HEK293 (cell line): ENCODE measurements at regions not wholly inside any gene's neighbourhood (a gene's known extent, or its start where the extent isn't known, plus 50 kb on each side); places are given as distances from the start of the nearest gene placed in this dataset.

Experiments used
- CTCF ChIA-PET: fragments of 350-600 bp; formaldehyde crosslinking; extraction: SDS; loops from one replicate; lab custom pipeline; 2021; ENCODE audit warnings: antibody characterized with exemption; lab: Yijun Ruan, JAX
- POLR2A ChIA-PET: fragments of 300-600 bp; formaldehyde crosslinking; extraction: SDS; loops from one replicate; lab custom pipeline; 2020; ENCODE audit warnings: antibody characterized with exemption, inconsistent platforms; lab: Yijun Ruan, JAX
- H3K27ac ChIP-seq: fragments of 200-500 bp; sonication (Bioruptor generic); 2 replicates; pipeline ENCODE4 v1.5.1; 2014; ENCODE audit warnings: low read depth, low read length, control low read depth, inconsistent platforms; ENCODE audit errors: extremely low read depth
- H3K36me3 ChIP-seq, 2 experiments: fragments of 200-500 bp in 1 of 2; sonication (Bioruptor generic) in 1 of 2; 1 replicate in 1 of 2; 2 replicates in 1 of 2; pipeline ENCODE4 v1.5.1; 2014 to 2017; ENCODE audit warnings: inconsistent platforms in 2 of 2, low read length in 2 of 2; ENCODE audit not compliant: control insufficient read depth in 2 of 2, insufficient read depth in 1 of 2
- H3K4me1 ChIP-seq: fragments of 200-500 bp; sonication (Bioruptor generic); 2 replicates; pipeline ENCODE4 v1.5.1; 2014; ENCODE audit warnings: mild to moderate bottlenecking, low read length, inconsistent platforms; ENCODE audit not compliant: control insufficient read depth, insufficient read depth
- H3K4me3 ChIP-seq: 2 replicates; pipeline ENCODE4 v1.5.1; 2011; ENCODE audit warnings: low read depth, mild to moderate bottlenecking, control low read depth, low read length, moderate library complexity
- H3K9me3 ChIP-seq: fragments of 200-500 bp; sonication (Bioruptor generic); 2 replicates; pipeline ENCODE4 v1.5.1; 2014; ENCODE audit warnings: low read depth, low read length, inconsistent platforms; ENCODE audit not compliant: control insufficient read depth, insufficient read depth
- EGR2 ChIP-seq: fragments of 450-650 bp; formaldehyde crosslinking; IDR thresholded peaks from 2 replicates; pipeline ENCODE4 v1.5.1; 2016; ENCODE audit warnings: low read depth, missing biosample characterization, missing genetic modification characterization
- GLI4 ChIP-seq: fragments of 450-650 bp; formaldehyde crosslinking; IDR thresholded peaks from 2 replicates; pipeline ENCODE4 v1.5.1; 2016; ENCODE audit warnings: missing biosample characterization, missing genetic modification characterization
- GLIS1 ChIP-seq: fragments of 450-650 bp; formaldehyde crosslinking; IDR thresholded peaks from 2 replicates; pipeline ENCODE4 v1.5.1; 2016; ENCODE audit warnings: missing biosample characterization, missing genetic modification characterization
- HOXD13 ChIP-seq: sonication (generic); formaldehyde crosslinking; IDR thresholded peaks from 2 replicates; pipeline ENCODE4 v1.8.0; 2022; ENCODE audit warnings: missing genetic modification reagents, borderline replicate concordance
- SCRT1 ChIP-seq: fragments of 450-650 bp; formaldehyde crosslinking; IDR thresholded peaks from 2 replicates; pipeline ENCODE4 v1.5.1; 2016; ENCODE audit warnings: missing biosample characterization, missing genetic modification characterization, borderline replicate concordance
- SCRT2 ChIP-seq: fragments of 450-650 bp; formaldehyde crosslinking; IDR thresholded peaks from 2 replicates; pipeline ENCODE4 v1.5.1; 2016; ENCODE audit warnings: missing biosample characterization, missing genetic modification characterization
- SETDB1 ChIP-seq: IDR thresholded peaks from one replicate; pipeline ENCODE4 v1.6.1; 2017; ENCODE audit warnings: mild to moderate bottlenecking, low read length, moderate library complexity, mixed read lengths; ENCODE audit not compliant: insufficient read length
- SP2 ChIP-seq: fragments of 450-650 bp; formaldehyde crosslinking; IDR thresholded peaks from 2 replicates; pipeline ENCODE4 v1.5.1; 2016; ENCODE audit warnings: missing biosample characterization, missing genetic modification characterization
- YY2 ChIP-seq: fragments of 450-650 bp; formaldehyde crosslinking; IDR thresholded peaks from 2 replicates; pipeline ENCODE4 v1.5.1; 2016; ENCODE audit warnings: missing biosample characterization, missing genetic modification characterization
- ZFP69B ChIP-seq: fragments of 450-650 bp; formaldehyde crosslinking; IDR thresholded peaks from 2 replicates; pipeline ENCODE4 v1.5.1; 2016; ENCODE audit warnings: missing biosample characterization, missing genetic modification characterization
- ZNF121 ChIP-seq: fragments of 450-650 bp; formaldehyde crosslinking; IDR thresholded peaks from 2 replicates; pipeline ENCODE4 v1.5.1; 2016; ENCODE audit warnings: missing biosample characterization, missing genetic modification characterization
- ZNF157 ChIP-seq: fragments of 450-650 bp; formaldehyde crosslinking; IDR thresholded peaks from 2 replicates; pipeline ENCODE4 v1.5.1; 2016; ENCODE audit warnings: missing biosample characterization, missing genetic modification characterization
- ZNF24 ChIP-seq: fragments of 450-650 bp; formaldehyde crosslinking; IDR thresholded peaks from 2 replicates; pipeline ENCODE4 v1.5.1; 2016; ENCODE audit warnings: missing biosample characterization, missing genetic modification characterization
- ZNF248 ChIP-seq: fragments of 450-650 bp; formaldehyde crosslinking; IDR thresholded peaks from 2 replicates; pipeline ENCODE4 v1.5.1; 2017; ENCODE audit warnings: missing biosample characterization, missing genetic modification characterization
- ZNF292 ChIP-seq: fragments of 450-650 bp; formaldehyde crosslinking; IDR thresholded peaks from 2 replicates; pipeline ENCODE4 v1.5.1; 2016; ENCODE audit warnings: low read depth, missing biosample characterization, missing genetic modification characterization, borderline replicate concordance
- ZNF404 ChIP-seq: fragments of 450-650 bp; formaldehyde crosslinking; IDR thresholded peaks from 2 replicates; pipeline ENCODE4 v1.5.1; 2017; ENCODE audit warnings: missing biosample characterization, missing genetic modification characterization
- ZNF433 ChIP-seq: fragments of 450-650 bp; formaldehyde crosslinking; IDR thresholded peaks from 2 replicates; pipeline ENCODE4 v1.5.1; 2016; ENCODE audit warnings: missing biosample characterization, missing genetic modification characterization, low read depth
- ZNF558 ChIP-seq: fragments of 450-650 bp; formaldehyde crosslinking; IDR thresholded peaks from 2 replicates; pipeline ENCODE4 v1.5.1; 2016; ENCODE audit warnings: missing biosample characterization, missing genetic modification characterization
- ZNF596 ChIP-seq: fragments of 450-650 bp; IDR thresholded peaks from 2 replicates; pipeline ENCODE4 v1.5.0; 2018; ENCODE audit warnings: missing biosample characterization, mild to moderate bottlenecking, missing genetic modification characterization, moderate library complexity
- ZNF621 ChIP-seq: fragments of 450-650 bp; formaldehyde crosslinking; IDR thresholded peaks from 2 replicates; pipeline ENCODE4 v1.5.1; 2017; ENCODE audit warnings: missing biosample characterization, missing genetic modification characterization
- ZNF670 ChIP-seq: fragments of 450-650 bp; formaldehyde crosslinking; IDR thresholded peaks from 2 replicates; pipeline ENCODE4 v1.5.1; 2016; ENCODE audit warnings: missing biosample characterization, missing genetic modification characterization, low read depth
- ZNF785 ChIP-seq: fragments of 450-650 bp; formaldehyde crosslinking; IDR thresholded peaks from 2 replicates; pipeline ENCODE4 v1.5.1; 2016; ENCODE audit warnings: missing biosample characterization, missing genetic modification characterization
- TF ChIP-seq, protein P1 (sequence below): fragments of 450-650 bp; formaldehyde crosslinking; conservative IDR thresholded peaks from 2 replicates; pipeline ENCODE4 v1.5.1; 2016; ENCODE audit warnings: low read depth, missing biosample characterization, missing genetic modification characterization
- TF ChIP-seq, protein P2 (sequence below): fragments of 450-650 bp; formaldehyde crosslinking; IDR thresholded peaks from 2 replicates; pipeline ENCODE4 v1.5.1; 2016; ENCODE audit warnings: missing biosample characterization, missing genetic modification characterization
- TF ChIP-seq, protein P3 (sequence below): fragments of 450-650 bp; formaldehyde crosslinking; IDR thresholded peaks from 2 replicates; pipeline ENCODE4 v1.5.1; 2016; ENCODE audit warnings: missing biosample characterization, missing genetic modification characterization

DNA sequence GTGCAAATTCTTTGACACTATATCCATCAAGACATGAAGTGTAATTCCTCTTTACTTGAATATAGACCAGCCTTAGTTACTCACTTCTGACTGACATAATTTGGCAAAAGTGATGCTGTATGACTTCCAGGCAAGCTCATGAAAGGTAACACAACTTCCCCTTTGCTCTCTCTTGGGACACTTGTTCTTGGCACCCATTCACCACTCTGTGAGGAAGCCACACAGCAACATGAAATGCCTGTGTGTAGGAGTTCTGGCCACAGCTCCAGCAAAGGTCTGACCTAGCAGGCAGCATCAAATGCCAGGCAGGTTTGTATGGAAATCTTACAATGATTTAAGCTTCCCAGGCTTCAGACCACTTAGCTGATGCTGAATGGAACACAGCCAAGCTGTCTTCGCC, 280.3 kb downstream of the PDHA2 start:
- no peak for TF ChIP-seq ZNF248 (tag by site-specific recombination)
- TF ChIP-seq, protein P1, sequence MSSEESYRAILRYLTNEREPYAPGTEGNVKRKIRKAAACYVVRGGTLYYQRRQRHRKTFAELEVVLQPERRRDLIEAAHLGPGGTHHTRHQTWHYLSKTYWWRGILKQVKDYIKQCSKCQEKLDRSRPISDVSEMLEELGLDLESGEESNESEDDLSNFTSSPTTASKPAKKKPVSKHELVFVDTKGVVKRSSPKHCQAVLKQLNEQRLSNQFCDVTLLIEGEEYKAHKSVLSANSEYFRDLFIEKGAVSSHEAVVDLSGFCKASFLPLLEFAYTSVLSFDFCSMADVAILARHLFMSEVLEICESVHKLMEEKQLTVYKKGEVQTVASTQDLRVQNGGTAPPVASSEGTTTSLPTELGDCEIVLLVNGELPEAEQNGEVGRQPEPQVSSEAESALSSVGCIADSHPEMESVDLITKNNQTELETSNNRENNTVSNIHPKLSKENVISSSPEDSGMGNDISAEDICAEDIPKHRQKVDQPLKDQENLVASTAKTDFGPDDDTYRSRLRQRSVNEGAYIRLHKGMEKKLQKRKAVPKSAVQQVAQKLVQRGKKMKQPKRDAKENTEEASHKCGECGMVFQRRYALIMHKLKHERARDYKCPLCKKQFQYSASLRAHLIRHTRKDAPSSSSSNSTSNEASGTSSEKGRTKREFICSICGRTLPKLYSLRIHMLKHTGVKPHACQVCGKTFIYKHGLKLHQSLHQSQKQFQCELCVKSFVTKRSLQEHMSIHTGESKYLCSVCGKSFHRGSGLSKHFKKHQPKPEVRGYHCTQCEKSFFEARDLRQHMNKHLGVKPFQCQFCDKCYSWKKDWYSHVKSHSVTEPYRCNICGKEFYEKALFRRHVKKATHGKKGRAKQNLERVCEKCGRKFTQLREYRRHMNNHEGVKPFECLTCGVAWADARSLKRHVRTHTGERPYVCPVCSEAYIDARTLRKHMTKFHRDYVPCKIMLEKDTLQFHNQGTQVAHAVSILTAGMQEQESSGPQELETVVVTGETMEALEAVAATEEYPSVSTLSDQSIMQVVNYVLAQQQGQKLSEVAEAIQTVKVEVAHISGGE = no peak
- TF ChIP-seq SCRT2 (tag by site-specific recombination) = no peak
- TF ChIP-seq ZNF433 = no peak
- TF ChIP-seq GLI4 (tag by site-specific recombination) = no peak
- no peak for TF ChIP-seq SCRT1 (tag by site-specific recombination)
- no peak for TF ChIP-seq GLIS1 (tag by site-specific recombination)
- no peak for TF ChIP-seq SP2 (tag by site-specific recombination)
- no peak for TF ChIP-seq ZNF596 (tag by site-specific recombination)
- CTCF ChIA-PET = interaction anchor here (0.6 kb wide), 1 partner anchor 30 kb away, joined by 3 read pairs; no protein-coding TSS in a partner anchor
- POLR2A ChIA-PET = no interaction called here

DNA sequence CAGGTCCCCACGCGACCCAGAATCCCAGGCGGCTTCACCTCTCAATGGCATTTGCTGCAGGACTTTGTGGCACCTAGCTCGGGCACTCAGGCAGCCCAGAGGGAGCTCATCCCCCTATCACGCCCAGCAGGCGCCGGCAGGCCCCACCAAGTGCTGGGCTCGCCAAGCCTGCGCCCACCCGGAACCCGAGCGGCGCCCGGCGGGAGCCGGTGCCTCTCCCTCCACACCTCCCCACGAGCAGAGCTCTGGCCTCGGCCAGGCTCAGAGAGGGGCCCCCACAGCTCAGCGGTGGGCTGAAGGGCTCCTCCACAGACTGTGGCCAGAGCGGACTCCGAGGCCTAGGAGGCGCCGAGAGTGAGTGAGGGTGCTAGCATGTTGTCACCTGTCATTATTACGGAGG, 286.3 kb downstream of the PDHA2 start:
- CTCF ChIA-PET = no interaction called here
- Histone ChIP-seq H3K9me3 (no peaks in the 10 kb centered on the region), H3K27ac (no peak overlapping the region), H3K4me3 (no peak overlapping the region), H3K4me1 (no peaks in the 10 kb centered on the region), H3K36me3 (no peaks in the 10 kb centered on the region)
- TF ChIP-seq ZNF621 (tag by site-specific recombination) = no peak
- TF ChIP-seq ZNF785 = no peak
- TF ChIP-seq YY2 = no peak
- no peak for TF ChIP-seq ZNF157 (tag by site-specific recombination)
- no peak for TF ChIP-seq ZNF24
- no peak for TF ChIP-seq ZNF558 (tag by site-specific recombination)
- no peak for TF ChIP-seq ZNF670 (tag by site-specific recombination)
- TF ChIP-seq SETDB1 = no peak
- TF ChIP-seq, protein P2, sequence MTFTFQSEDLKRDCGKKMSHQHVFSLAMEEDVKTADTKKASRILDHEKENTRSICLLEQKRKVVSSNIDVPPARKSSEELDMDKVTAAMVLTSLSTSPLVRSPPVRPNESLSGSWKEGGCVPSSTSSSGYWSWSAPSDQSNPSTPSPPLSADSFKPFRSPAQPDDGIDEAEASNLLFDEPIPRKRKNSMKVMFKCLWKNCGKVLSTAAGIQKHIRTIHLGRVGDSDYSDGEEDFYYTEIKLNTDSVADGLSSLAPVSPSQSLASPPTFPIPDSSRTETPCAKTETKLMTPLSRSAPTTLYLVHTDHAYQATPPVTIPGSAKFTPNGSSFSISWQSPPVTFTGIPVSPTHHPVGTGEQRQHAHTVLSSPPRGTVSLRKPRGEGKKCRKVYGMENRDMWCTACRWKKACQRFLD (tag by site-specific recombination) = no peak
- no peak for TF ChIP-seq ZNF121 (tag by site-specific recombination)
- TF ChIP-seq, protein P3, sequence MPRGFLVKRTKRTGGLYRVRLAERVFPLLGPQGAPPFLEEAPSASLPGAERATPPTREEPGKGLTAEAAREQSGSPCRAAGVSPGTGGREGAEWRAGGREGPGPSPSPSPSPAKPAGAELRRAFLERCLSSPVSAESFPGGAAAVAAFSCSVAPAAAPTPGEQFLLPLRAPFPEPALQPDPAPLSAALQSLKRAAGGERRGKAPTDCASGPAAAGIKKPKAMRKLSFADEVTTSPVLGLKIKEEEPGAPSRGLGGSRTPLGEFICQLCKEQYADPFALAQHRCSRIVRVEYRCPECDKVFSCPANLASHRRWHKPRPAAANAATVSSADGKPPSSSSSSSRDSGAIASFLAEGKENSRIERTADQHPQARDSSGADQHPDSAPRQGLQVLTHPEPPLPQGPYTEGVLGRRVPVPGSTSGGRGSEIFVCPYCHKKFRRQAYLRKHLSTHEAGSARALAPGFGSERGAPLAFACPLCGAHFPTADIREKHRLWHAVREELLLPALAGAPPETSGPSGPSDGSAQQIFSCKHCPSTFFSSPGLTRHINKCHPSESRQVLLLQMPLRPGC (tag by site-specific recombination) = no peak
- no peak for TF ChIP-seq ZNF404 (tag by site-specific recombination)
- no peak for TF ChIP-seq EGR2 (tag by site-specific recombination)
- no peak for TF ChIP-seq ZFP69B
- TF ChIP-seq ZNF292 (tag by site-specific recombination) = no peak
- no peak for TF ChIP-seq HOXD13 (CRISPR knock-in tag)
- POLR2A ChIA-PET = no interaction called here

More for the DNA sequence above, 280.3 kb downstream of the PDHA2 start:
- Histone ChIP-seq H3K4me3 (no peak overlapping the region), H3K4me1 (no peaks in the 10 kb centered on the region), H3K9me3 (no peaks in the 10 kb centered on the region), H3K27ac (no peak overlapping the region), H3K36me3 (no peaks in the 10 kb centered on the region)
